Amniotic stem cell (primary cell): ENCODE measurements at regions not wholly inside any gene's neighbourhood (a gene's known extent, or its start where the extent isn't known, plus 50 kb on each side); places are given as distances from the start of the nearest gene placed in this dataset.
A peak's percentile ranks its signal among the peaks of the same experiment; 100 is the strongest.

Source experiments
- DNase-seq: peaks from one replicate; lab custom pipeline; 2025; lab: John Stamatoyannopoulos, UW

DNA sequence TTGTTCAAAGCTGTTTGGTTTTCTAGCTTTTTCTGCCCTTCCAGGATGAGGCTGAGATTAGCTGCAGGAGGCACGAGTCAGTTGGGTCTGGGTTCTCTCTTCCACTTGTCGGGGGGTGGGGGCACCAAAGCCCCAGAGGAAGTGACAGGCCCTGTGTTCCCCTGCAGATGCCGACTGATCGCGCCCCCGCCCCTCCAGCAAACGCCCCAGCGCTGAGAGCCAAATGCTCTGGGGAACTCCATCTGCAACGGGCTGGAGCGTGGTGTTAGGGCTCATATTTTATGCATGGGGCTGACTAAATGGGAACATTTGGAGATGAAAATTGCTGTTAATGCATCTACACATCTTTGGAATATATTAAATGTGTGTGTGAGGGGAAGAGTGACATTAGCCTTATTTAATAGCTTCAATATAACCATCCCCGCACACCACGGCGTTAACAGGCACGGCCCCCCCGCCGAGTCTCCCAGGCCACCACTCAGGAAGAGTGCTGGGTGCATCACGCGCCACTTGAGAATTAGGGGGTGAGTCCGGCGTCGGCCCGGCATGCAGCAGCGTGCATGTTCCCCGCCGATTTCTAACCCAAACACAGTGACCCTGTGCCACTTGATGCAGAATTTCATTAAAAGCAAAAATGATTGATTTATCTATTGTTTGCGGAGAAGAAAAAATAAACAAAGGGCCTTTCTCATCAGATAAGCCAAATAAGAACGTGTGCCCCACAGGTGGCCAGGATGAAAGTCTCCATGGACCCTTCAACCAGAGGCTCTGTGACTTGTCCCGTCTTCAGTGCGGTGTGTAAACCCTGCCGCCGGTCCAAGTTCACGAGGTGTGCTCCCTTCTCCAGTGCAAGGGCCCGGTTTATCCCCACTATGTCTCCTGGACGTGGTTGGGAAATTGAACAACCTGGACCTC lies 165.0 kb upstream of the RTL1 start:
- DNase-seq, result no peak

DNA sequence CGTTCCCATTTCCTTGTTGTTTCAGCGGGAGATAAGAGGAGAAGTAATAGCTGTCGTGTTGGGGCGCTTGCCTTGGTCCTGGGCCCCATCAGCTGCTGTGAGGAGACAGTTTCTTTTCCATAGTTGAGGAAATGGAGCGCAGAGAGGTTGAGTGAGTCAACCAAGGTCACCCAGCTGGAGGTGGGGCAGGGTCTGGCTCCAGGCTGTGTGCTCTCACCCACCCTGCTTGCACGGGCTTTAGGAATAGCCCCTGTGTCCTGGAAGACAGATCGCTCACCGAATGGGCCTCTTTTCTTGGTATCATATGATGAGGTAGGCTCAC lies 165.7 kb upstream of the RTL1 start:
- DNase-seq, result no peak

DNA sequence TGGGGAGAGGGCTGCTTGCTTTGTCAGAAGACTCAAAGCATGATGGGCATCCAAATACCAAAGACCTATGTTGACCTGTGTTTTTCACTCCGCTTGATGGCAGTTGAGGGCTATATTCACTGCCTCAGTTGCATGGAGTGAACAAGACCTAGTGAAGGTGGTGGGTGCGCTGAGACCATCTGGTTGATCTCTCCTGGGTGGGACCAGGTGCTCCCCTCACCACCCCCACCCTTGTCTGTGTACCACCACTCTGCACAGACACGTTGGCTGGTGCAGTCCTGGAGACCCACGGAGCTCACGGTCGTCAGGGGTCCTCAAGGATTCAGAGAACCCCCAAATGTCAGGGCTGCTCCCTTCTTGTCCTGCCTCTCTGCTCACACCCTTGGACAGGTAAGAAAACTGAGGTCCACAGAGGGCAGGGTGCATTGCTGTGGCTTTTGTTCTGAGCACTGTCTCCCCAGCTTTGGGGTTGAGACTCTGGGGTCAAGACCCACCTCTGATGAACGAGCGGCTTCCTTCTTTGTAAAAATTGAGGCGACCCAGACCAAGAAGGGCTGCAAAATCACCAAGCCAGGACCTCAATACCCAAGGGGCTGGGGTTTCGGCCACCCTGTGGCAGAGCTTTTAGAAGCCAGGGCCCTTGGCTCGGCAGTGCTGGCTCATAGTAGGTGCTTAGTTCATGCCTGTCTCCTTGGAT lies 166.3 kb upstream of the RTL1 start:
- no peak for DNase-seq

DNA sequence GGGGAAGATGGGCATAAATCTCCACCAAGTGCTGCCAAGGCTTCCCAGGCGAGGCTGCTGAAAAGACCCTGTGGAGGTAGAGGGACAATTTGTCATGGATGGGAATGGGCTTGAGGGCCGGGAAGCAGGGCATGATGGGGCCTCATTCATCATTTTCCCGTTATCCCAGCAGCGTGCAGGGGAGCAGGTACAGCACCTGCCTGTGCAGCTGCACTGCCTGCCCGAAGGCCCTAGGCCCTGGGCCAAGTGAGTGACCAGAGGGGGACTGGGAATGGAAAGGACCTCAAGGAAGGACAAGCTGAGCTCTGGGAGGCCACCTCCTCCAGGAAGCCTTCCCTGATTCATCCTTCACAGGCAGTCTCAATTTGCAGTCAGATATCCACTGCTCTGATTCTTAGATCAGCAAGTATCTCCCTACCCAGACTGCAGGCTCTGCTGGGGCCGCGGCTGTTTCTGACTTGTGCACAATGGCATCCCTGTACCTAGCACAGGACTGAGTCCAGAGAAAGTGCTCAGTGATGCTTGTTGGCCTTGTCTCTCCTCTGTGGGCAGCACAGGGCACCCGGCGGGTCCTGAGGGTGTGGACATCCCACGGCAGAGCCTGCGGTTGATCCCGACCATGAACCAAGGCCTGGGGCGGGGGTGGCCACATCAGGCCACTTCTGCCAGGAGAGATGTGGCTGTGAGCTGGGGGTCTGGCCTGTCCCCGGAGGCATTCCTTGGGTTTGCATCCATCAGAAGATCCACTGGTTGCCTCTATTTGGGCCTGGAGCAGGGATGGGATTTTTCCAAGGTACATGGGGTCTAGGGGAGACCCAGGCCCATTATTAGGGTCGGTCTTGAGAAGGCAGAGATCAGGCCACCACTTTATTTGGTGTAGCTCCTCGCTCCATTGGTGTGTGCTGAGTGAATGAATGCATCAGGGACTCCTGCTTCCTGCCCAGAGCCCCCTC lies 167.3 kb upstream of the RTL1 start:
- DNase-seq, result no peak

DNA sequence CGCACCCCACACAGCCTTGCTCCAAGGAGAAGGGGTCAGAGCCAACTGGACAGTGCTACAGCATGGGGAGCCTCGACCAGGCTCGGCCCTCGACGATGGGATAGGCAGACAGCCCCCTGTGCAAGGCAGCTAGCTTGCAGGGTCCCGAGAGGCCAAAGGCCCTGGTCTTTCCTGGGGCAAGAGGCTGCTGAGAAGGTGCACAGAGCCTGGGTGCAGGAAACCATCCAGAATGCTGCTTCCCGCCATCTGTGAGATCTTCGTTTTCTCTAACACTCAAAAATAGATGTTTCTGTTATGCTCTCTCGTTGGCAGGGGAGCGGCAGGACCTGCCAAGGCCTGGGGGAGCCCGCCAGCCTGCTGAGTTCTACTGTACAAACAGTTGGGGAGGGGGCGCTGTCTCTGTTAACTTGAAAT lies 168.0 kb upstream of the RTL1 start:
- DNase-seq, result no peak

DNA sequence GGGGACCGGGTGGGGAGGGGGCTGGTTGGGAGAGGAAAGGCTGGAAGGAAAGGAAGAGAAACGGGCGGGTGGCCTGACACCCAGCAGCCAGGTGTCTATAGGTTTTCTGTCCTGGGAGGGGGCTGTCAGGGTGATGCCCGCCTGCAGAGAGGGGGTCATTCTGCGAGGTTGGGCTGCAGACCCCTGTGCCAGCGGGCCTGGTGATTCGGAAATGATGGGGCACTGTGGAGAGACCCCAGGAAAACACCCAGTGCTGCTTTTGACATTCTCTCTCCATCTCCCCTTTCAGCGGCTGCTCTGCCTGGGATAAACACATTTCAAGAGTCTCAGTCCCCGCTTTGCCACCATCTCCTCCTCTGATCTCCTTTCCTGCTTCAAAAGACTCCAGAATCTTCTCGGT lies 168.5 kb upstream of the RTL1 start:
- DNase-seq, result no peak

DNA sequence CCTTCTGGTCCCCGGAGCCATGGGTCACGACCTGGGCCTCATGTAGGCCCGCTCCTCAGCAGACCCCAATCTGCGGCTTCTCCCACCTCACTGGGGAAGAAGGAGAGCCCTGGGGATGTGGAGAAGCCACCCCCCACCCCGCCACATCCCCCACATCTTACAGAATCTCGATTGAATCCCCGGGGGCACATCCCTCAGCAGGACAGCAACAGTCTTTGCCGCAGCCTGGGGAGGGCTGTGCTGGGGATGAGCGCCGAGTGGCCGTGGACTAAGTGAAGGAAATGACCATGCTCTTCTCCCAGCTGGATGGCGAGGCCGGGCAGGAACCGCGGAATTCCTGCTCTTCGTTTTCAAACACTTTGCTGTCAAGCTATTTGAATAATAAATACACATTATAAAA lies 169.0 kb upstream of the RTL1 start:
- DNase-seq, result no peak

DNA sequence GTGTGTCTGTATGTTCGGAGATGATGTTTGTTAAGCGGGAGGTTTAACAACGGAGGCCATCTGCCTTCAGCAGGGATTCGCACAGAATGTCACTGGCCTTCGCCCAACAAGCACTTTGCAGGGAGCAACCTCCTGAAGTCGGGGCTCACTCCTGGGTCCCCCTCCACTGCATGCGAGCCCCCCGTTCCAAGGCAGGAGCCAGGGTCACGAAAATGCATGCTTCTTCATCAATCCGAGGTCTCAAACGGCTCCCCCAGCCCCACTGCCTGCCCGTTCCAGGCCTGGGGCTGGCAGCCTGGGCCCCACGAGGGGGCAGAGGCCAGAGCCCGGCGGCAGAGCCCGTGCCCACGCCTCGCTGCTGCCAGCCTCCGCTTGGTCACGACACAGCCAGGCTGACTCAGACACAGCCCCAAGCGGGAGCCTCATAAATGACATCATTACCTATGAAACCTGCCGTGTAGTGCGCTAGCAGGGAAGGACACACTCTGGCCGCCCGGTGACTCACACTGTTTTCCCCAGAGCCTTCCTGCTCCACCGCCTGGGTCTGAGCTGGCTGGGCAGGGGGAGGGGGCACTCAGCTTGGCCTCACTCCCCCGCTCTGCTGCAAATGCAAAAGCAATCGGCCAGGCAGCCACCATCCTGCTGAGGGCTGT lies 169.5 kb upstream of the RTL1 start:
- DNase-seq, result peak; percentile 98

- DNase-seq, result no peak
Measured at GRCh38 chr14:101073598-101073965, 170.1 kb upstream of the RTL1 start.

DNA sequence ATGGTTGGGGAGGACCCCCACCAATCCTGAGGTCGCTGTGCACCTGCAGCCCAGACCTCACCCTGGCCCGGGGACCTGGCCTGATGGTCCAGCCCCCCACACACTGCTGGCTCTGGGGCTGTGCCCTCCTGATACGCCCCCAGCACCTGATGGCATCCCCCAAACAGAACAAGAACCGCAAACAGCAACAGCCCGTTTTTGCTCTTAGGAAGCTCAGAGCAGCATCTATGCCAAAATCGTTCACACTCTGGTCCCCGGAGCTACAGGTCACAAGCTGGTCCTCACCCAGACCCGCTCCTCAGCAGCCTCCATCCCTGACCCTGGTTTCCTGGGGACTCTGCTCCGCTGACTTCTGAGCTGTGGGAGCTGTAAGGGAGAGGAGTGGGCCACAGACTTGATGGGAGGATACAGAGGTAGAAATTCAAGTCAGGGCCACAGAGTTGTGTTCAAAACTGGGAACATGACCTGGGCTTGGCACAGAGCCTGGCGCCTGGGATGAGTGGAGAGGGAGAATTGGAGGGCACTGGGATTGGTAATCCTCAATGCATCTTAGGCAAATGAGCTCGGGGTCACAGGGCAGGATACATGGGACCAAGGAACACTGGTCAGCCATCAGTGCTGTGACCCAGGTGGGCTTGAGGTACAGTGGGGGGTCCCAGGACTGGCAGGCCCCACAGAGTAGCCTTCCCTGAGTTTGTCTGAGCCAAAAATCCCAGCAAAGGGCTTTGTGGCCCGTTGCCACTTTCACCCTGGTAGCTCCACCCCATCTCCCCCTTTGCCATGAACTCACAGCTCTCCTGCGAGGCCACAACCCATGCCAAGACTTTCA lies 170.9 kb upstream of the RTL1 start:
- no peak for DNase-seq

DNA sequence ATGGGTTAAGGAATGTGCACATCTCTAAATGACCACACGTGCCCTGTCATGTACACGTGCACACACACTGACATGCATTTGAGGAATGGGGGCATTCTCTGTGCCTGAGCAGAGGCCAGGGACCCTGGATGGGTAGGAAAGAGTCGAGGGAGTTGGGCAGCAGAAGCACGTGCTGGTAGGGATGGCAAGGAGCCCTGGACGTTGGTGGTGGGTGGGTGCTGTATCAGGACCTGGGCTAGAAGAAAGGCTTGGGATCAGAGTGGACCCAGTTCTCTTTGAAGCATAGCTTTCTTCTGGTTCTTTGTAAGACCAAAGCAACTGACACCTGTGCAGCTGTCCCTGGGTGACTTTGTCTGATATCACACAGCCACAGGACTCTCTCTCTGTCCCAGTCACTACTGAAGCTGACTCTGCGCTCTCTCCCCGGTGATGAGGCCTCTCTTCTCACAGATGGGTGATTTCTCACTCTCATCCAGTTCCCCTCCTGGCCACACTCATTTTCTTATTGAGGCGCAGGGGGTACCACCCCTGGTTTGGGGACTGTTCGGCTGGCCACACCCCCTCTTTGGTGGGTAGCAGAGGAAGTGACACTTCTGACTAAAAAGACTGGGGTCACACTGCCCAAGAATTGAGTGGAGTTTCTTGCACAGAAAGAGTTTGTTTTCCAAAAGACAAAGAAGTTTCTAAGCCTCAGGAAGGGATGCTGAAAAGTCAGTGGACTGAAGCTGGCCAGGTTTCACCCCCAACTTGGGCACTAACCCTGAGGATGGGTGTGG lies 171.7 kb upstream of the RTL1 start:
- DNase-seq, result no peak

- DNase-seq, result no peak
Measured at GRCh38 chr14:101075801-101076413, 172.4 kb upstream of the RTL1 start.

- DNase-seq, result no peak
Measured at GRCh38 chr14:101076451-101077198, 173.1 kb upstream of the RTL1 start.

DNA sequence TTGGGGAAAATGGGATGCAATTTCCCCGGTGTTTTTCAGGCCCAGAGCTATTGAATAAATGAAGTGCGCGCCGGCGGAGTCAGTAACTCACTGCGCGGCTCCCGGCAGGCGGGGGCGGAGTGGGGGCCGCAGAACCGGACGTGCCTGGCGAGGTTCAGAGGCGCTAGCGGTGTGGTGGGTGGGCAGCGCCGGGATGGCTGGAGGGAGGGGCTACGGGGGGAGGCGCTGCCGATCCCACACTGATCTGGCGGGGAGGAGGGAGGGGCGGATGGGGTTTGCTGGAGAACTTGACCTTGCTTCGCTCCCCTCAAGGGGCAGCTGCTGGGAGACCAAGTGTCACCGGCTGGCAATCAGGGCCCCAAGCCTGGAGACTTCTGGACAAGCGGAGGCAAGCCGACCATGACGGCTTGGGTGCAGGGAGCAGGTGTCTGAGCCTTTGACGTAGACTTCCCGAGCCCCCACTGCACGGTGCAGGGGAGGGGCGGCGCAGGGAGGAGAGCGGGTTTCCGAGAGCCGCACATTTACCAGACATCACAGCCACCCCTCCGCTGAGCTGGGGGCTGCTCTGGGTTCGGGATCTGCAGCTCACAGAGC lies 174.1 kb upstream of the RTL1 start:
- DNase-seq, result no peak

- DNase-seq, result no peak
Measured at GRCh38 chr14:101078170-101078891, 174.8 kb upstream of the RTL1 start.

DNA sequence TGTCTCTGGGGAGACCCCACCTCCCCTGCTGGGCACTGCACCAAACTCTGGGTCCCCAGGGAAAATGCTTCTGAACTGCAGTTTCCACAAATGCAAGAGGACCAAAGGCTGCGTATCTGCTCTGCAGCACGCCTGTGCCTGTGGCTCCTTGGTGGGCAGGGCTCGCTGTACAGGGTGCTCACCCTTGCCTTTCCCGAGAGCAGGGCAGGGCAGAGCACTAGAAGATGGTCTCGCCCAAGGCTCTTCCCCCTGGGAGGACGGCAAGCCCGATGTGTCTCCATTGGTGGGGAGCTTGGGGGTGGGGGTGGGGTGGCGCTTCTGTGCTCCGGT lies 175.3 kb upstream of the RTL1 start:
- no peak for DNase-seq

- no peak for DNase-seq
Measured at GRCh38 chr14:101080922-101081593, 177.5 kb upstream of the RTL1 start.

DNA sequence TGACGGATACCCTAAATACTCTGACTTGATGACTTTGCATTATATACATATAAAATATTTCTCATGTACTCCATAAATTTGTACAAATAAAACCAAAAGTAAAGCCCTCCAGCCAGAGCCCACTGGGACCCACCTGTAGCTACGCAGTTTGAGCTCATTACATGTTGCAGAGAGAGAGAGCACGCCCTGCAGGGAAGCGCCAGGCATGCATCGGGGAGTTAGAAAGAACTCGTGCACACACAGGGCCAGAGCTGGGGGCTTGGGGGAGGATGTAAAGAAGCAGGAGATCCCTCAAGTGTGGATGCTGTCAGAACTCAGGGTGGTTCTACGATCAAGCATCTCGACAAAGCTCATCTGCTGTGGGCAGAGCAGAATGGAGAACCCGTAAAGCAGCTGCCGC lies 178.5 kb upstream of the RTL1 start:
- DNase-seq, result no peak
